ENCODE measurements at regions not wholly inside any gene's neighbourhood (a gene's known extent, or its start where the extent isn't known, plus 50 kb on each side); places are given as distances from the start of the nearest gene placed in this dataset.
"Not testable (repeated sequence)": the region's sequence is repeated elsewhere in the genome, so short reads cannot be mapped to it uniquely, and the experiment has no call there.

GRCh38 chr20:22529150-22530019 lies 55.0 kb downstream of the FOXA2 start:
- in situ Hi-C loops (cut with HindIII; ENCODE audit: low pct_unique_long_range_greater_than_20kb, low sequenced_read_pairs), result no loop called here
- no peak for DNase-seq (ENCODE audit: low read depth in 1 of 2, low spot score in 1 of 2)
- no peak for TF ChIP-seq JUND (IDR thresholded peaks at IDR 0.05; ENCODE audit: low read depth)

GRCh38 chr20:22526512-22527012 lies 57.8 kb downstream of the FOXA2 start:
- DNase-seq (ENCODE audit: low read depth in 1 of 2, low spot score in 1 of 2), result no peak
- in situ Hi-C loops (cut with HindIII; ENCODE audit: low pct_unique_long_range_greater_than_20kb, low sequenced_read_pairs), result no loop called here
- no peak for TF ChIP-seq JUND (IDR thresholded peaks at IDR 0.05; ENCODE audit: low read depth)

GRCh38 chr20:22525821-22526220 lies 58.6 kb downstream of the FOXA2 start:
- TF ChIP-seq JUND (IDR thresholded peaks at IDR 0.05; ENCODE audit: low read depth), result no peak
- no peak for DNase-seq (ENCODE audit: low read depth in 1 of 2, low spot score in 1 of 2)
- in situ Hi-C loops (cut with HindIII; ENCODE audit: low pct_unique_long_range_greater_than_20kb, low sequenced_read_pairs), result no loop called here

GRCh38 chr20:22525069-22525820 lies 59.1 kb downstream of the FOXA2 start:
- in situ Hi-C loops (cut with HindIII; ENCODE audit: low pct_unique_long_range_greater_than_20kb, low sequenced_read_pairs), result no loop called here
- DNase-seq (ENCODE audit: low read depth in 1 of 2, low spot score in 1 of 2), result no peak
- TF ChIP-seq JUND (IDR thresholded peaks at IDR 0.05; ENCODE audit: low read depth), result no peak

GRCh38 chr20:22524393-22525015 lies 59.9 kb downstream of the FOXA2 start:
- no peak for DNase-seq (ENCODE audit: low read depth in 1 of 2, low spot score in 1 of 2)
- no peak for TF ChIP-seq JUND (IDR thresholded peaks at IDR 0.05; ENCODE audit: low read depth)
- in situ Hi-C loops (cut with HindIII; ENCODE audit: low pct_unique_long_range_greater_than_20kb, low sequenced_read_pairs), result no loop called here

- in situ Hi-C loops (cut with HindIII; ENCODE audit: low pct_unique_long_range_greater_than_20kb, low sequenced_read_pairs), result no loop called here
- no peak for TF ChIP-seq JUND (IDR thresholded peaks at IDR 0.05; ENCODE audit: low read depth)
- no peak for DNase-seq (ENCODE audit: low read depth in 1 of 2, low spot score in 1 of 2)
Measured at GRCh38 chr20:22523499-22524392, 60.6 kb downstream of the FOXA2 start.

- in situ Hi-C loops (cut with HindIII; ENCODE audit: low pct_unique_long_range_greater_than_20kb, low sequenced_read_pairs), result no loop called here
- DNase-seq (ENCODE audit: low read depth in 1 of 2, low spot score in 1 of 2), result no peak
- TF ChIP-seq JUND (IDR thresholded peaks at IDR 0.05; ENCODE audit: low read depth), result no peak
Measured at GRCh38 chr20:22523128-22523498, 61.3 kb downstream of the FOXA2 start.

GRCh38 chr20:22522701-22523100 lies 61.7 kb downstream of the FOXA2 start:
- in situ Hi-C loops (cut with HindIII; ENCODE audit: low pct_unique_long_range_greater_than_20kb, low sequenced_read_pairs), result no loop called here
- no peak for DNase-seq (ENCODE audit: low read depth in 1 of 2, low spot score in 1 of 2)
- TF ChIP-seq JUND (IDR thresholded peaks at IDR 0.05; ENCODE audit: low read depth), result no peak

GRCh38 chr20:22521940-22522339 lies 62.4 kb downstream of the FOXA2 start:
- DNase-seq (ENCODE audit: low read depth in 1 of 2, low spot score in 1 of 2); in situ Hi-C loops (cut with HindIII; ENCODE audit: low pct_unique_long_range_greater_than_20kb, low sequenced_read_pairs): not testable (repeated sequence)

GRCh38 chr20:22520381-22520780 lies 64.0 kb downstream of the FOXA2 start:
- no peak for DNase-seq (ENCODE audit: low read depth in 1 of 2, low spot score in 1 of 2)
- in situ Hi-C loops (cut with HindIII; ENCODE audit: low pct_unique_long_range_greater_than_20kb, low sequenced_read_pairs), result no loop called here
- TF ChIP-seq JUND (IDR thresholded peaks at IDR 0.05; ENCODE audit: low read depth), result no peak

GRCh38 chr20:22515264-22515663 lies 69.1 kb downstream of the FOXA2 start:
- no peak for TF ChIP-seq JUND (IDR thresholded peaks at IDR 0.05; ENCODE audit: low read depth)
- DNase-seq (ENCODE audit: low read depth in 1 of 2, low spot score in 1 of 2), result no peak
- in situ Hi-C loops (cut with HindIII; ENCODE audit: low pct_unique_long_range_greater_than_20kb, low sequenced_read_pairs), result no loop called here

GRCh38 chr20:22513574-22513973 lies 70.8 kb downstream of the FOXA2 start:
- DNase-seq (ENCODE audit: low read depth in 1 of 2, low spot score in 1 of 2), result no peak
- in situ Hi-C loops (cut with HindIII; ENCODE audit: low pct_unique_long_range_greater_than_20kb, low sequenced_read_pairs), result no loop called here
- TF ChIP-seq JUND (IDR thresholded peaks at IDR 0.05; ENCODE audit: low read depth), result no peak
